M059J (cell line): ENCODE measurements at regions not wholly inside any gene's neighbourhood (a gene's known extent, or its start where the extent isn't known, plus 50 kb on each side); places are given as distances from the start of the nearest gene placed in this dataset.

Experiments
- DNase-seq: peaks from one replicate; pipeline ENCODE4 v3.0.0-alpha.2; 2012; ENCODE audit warnings: low read depth

GRCh38 chr21:22019766-22020165, 1021.6 kb downstream of the NCAM2 start:
- DNase-seq = no peak

GRCh38 chr21:22020221-22020620, 1022.0 kb downstream of the NCAM2 start:
- DNase-seq = no peak

GRCh38 chr21:22023896-22024295, 1025.7 kb downstream of the NCAM2 start:
- DNase-seq = peak; percentile 18

GRCh38 chr21:22044431-22044830, 1046.2 kb downstream of the NCAM2 start:
- no peak for DNase-seq

- DNase-seq = no peak
Observed at GRCh38 chr21:22046576-22046975, 1048.4 kb downstream of the NCAM2 start.

GRCh38 chr21:22056904-22057303, 1058.7 kb downstream of the NCAM2 start:
- peak; percentile 3 for DNase-seq

- no peak for DNase-seq
Observed at GRCh38 chr21:22062472-22063139, 1064.4 kb downstream of the NCAM2 start.

GRCh38 chr21:22063140-22063539, 1064.9 kb downstream of the NCAM2 start:
- DNase-seq = no peak

GRCh38 chr21:22076471-22076870, 1078.3 kb downstream of the NCAM2 start:
- DNase-seq = no peak

GRCh38 chr21:22083899-22084298, 1085.7 kb downstream of the NCAM2 start:
- DNase-seq = no peak

- no peak for DNase-seq
Observed at GRCh38 chr21:22096314-22096713, 1098.1 kb downstream of the NCAM2 start.

GRCh38 chr21:22106720-22107410, 1108.7 kb downstream of the NCAM2 start:
- no peak for DNase-seq

GRCh38 chr21:22115746-22116145, 1117.5 kb downstream of the NCAM2 start:
- no peak for DNase-seq

GRCh38 chr21:22120616-22121266, 1122.5 kb downstream of the NCAM2 start:
- DNase-seq = peak; percentile 21

- DNase-seq = no peak
Observed at GRCh38 chr21:22125581-22125980, 1127.4 kb downstream of the NCAM2 start.

GRCh38 chr21:22128671-22129070, 1130.5 kb downstream of the NCAM2 start:
- DNase-seq = no peak

GRCh38 chr21:22132358-22133071, 1134.3 kb downstream of the NCAM2 start:
- no peak for DNase-seq

GRCh38 chr21:22136740-22137139, 1138.5 kb downstream of the NCAM2 start:
- DNase-seq = no peak

GRCh38 chr21:22138297-22139016, 1140.2 kb downstream of the NCAM2 start:
- DNase-seq = no peak

GRCh38 chr21:22145545-22145944, 1147.3 kb downstream of the NCAM2 start:
- no peak for DNase-seq

GRCh38 chr21:22154579-22155274, 1156.5 kb downstream of the NCAM2 start:
- no peak for DNase-seq
